K562 (cell line): ENCODE measurements at regions not wholly inside any gene's neighbourhood (a gene's known extent, or its start where the extent isn't known, plus 50 kb on each side); places are given as distances from the start of the nearest gene placed in this dataset.

Experiments
- DMBX1 ChIP-seq: fragments of 250-450 bp; sonication (Bioruptor Pico); IDR thresholded peaks from 2 replicates; pipeline ENCODE4 v1.8.0; 2022; ENCODE audit warnings: inconsistent platforms, mild to moderate bottlenecking, moderate library complexity, borderline replicate concordance
- LCOR ChIP-seq: sonication (generic); formaldehyde crosslinking; IDR thresholded peaks from 2 replicates; pipeline ENCODE4 v1.8.0; 2022; ENCODE audit warnings: mild to moderate bottlenecking, missing genetic modification reagents
- NCOA2 ChIP-seq, 2 experiments: fragments of 450-650 bp; IDR thresholded peaks; 2 replicates each; pipeline ENCODE4 v1.6.1; 2018; ENCODE audit warnings: mild to moderate bottlenecking in 2 of 2, moderate library complexity in 1 of 2; ENCODE audit not compliant: partially characterized antibody in 2 of 2
- RCOR1 ChIP-seq, 2 experiments: IDR thresholded peaks; 2 replicates each; pipeline ENCODE4 v1.6.1; 2012; ENCODE audit warnings: low read depth in 2 of 2, low read length in 2 of 2, borderline replicate concordance in 1 of 2, improper control_type of control experiment in 1 of 2
- SNIP1 ChIP-seq: fragments of 450-650 bp; IDR thresholded peaks from 2 replicates; pipeline ENCODE4 v1.7.1; 2017; ENCODE audit warnings: low read depth, mild to moderate bottlenecking
- SNRNP70 ChIP-seq: fragments of 200-400 bp; formaldehyde crosslinking; optimal IDR thresholded peaks from 2 replicates; pipeline ENCODE3; 2017; ENCODE audit warnings: low read depth, low read length
- XRCC4 ChIP-seq: IDR thresholded peaks from one replicate; pipeline ENCODE4 v1.6.1; 2011; ENCODE audit not compliant: insufficient read depth, insufficient read length; ENCODE audit errors: extremely low read depth
- ZKSCAN1 ChIP-seq: fragments of 150-350 bp; IDR thresholded peaks from 2 replicates; pipeline ENCODE4 v1.6.1; 2016; ENCODE audit warnings: low read depth, low read length
- TF ChIP-seq, protein P1 (sequence below): fragments of 450-650 bp; formaldehyde crosslinking; IDR thresholded peaks from 2 replicates; pipeline ENCODE4 v1.4.0; 2020; ENCODE audit warnings: mild to moderate bottlenecking
- TF ChIP-seq, protein P2 (sequence below): fragments of 250-450 bp; sonication (Bioruptor Pico); IDR thresholded peaks from 2 replicates; pipeline ENCODE4 v1.8.0; 2021; ENCODE audit warnings: borderline replicate concordance, mild to moderate bottlenecking, moderate library complexity; ENCODE audit not compliant: poor library complexity, severe bottlenecking
- TF ChIP-seq, protein P3 (sequence below): fragments of 250-450 bp; sonication (Bioruptor Pico); IDR thresholded peaks from 2 replicates; pipeline ENCODE4 v1.5.0; 2021; ENCODE audit warnings: mild to moderate bottlenecking, moderate library complexity
- TF ChIP-seq, protein P4 (sequence below): sonication (generic); formaldehyde crosslinking; IDR thresholded peaks from 2 replicates; pipeline ENCODE4 v1.5.0; 2020; ENCODE audit warnings: missing genetic modification reagents
- TF ChIP-seq, protein P5 (sequence below): sonication (generic); formaldehyde crosslinking; IDR thresholded peaks from 2 replicates; pipeline ENCODE4 v1.8.0; 2022; ENCODE audit warnings: missing genetic modification reagents, mild to moderate bottlenecking, moderate library complexity, borderline replicate concordance

DNA sequence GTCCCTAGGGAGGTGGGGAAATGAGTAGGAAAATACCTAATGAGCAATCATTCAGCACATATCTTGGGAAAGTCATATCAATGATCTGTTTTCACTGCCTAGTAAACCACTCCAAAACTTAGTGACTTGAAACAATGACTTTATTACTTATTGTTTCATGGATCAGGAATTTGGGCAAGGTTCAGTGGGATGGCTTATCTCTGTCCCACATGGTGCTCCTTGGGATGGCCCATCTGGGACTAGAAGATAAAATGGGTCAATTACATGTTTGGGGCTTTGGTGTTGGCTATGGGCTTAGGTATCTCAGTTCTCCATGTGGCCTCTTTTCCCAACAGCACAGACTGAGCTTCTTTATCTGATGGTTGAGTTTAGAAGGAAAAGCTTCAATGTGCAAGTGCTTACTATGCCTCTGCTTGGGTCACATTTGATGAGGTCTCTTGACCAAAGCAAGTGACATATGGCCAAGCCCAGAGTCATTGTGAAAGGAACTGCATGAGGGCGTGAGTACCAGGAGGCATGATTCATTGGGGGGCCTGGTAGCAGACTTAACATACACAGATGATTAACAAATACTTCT lies 218.1 kb upstream of the TNP1 start (continued):
- peak; percentile 74; the same call in 1 of the 2 replicates for TF ChIP-seq LCOR
- TF ChIP-seq XRCC4 = no peak
- no peak for TF ChIP-seq NCOA2 (IDR thresholded peaks at IDR 0.05; ENCODE audit: partially characterized antibody in 2 of 2)
- TF ChIP-seq DMBX1 = 0 out of 2 replicates have a peak, but pooled peaks have one; percentile 58
- TF ChIP-seq RCOR1 (IDR thresholded peaks at IDR 0.05; ENCODE audit: borderline replicate concordance in 1 of 2, low read depth in 2 of 2, low read length in 2 of 2) = peak in 1 of 2 experiments; percentile 64; a peak in 2 of 4 replicates
- TF ChIP-seq, protein P1, sequence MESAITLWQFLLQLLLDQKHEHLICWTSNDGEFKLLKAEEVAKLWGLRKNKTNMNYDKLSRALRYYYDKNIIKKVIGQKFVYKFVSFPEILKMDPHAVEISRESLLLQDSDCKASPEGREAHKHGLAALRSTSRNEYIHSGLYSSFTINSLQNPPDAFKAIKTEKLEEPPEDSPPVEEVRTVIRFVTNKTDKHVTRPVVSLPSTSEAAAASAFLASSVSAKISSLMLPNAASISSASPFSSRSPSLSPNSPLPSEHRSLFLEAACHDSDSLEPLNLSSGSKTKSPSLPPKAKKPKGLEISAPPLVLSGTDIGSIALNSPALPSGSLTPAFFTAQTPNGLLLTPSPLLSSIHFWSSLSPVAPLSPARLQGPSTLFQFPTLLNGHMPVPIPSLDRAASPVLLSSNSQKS (CRISPR knock-in tag) = no peak
- no peak for TF ChIP-seq ZKSCAN1
- TF ChIP-seq, protein P2, sequence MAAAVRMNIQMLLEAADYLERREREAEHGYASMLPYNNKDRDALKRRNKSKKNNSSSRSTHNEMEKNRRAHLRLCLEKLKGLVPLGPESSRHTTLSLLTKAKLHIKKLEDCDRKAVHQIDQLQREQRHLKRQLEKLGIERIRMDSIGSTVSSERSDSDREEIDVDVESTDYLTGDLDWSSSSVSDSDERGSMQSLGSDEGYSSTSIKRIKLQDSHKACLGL (CRISPR knock-in tag) = no peak
- no peak for TF ChIP-seq SNRNP70
- TF ChIP-seq, protein P3, sequence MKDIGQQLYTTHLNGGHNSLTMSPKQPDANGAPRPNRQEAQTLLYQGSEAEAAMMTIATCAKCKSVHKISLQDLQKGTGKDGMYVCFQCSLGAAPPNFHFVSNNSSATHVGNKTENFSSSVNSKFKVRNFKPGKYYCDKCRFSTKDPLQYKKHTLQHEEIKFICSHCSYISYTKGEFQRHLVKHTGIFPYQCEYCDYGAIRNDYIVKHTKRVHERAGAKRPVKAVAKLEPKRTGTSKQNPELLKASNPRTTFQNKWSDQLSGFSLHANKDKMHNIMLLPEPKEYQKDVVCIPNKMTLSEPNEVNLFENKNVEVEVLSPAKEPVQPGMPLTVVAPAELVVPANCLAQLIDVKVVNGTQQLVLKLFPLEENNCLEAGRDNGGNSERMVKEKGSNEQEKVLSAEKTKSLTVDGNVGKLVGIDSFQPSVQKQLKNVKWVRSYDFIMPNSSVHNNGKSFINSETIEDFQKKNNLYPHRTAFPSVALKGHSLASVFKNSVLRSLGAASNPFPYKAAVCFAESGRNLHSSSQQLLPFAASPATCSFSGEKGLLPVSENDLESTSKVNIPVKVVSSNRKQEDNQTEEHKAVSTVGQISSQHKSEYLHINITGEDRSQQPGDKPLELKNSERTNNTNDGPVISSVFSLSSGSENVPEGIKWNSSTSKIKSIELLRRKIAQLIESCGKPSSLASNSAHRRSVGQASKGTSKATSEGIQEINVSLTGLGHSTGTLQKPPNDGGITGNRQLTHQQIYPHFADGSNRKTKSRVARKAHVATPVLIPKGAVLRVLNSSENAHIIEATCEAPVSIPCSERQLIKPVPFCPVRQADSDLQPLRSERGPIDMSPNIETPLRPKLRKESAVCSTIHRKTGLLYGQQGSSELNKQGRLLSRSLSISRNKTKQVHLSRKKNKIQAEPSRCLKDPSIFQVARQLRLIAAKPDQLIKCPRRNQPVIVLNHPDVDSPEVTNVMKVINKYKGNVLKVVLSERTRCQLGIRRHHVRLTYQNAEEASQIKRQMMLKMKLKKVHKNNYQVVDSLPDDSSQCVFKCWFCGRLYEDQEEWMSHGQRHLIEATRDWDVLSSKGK (CRISPR knock-in tag) = no peak
- TF ChIP-seq, protein P4, sequence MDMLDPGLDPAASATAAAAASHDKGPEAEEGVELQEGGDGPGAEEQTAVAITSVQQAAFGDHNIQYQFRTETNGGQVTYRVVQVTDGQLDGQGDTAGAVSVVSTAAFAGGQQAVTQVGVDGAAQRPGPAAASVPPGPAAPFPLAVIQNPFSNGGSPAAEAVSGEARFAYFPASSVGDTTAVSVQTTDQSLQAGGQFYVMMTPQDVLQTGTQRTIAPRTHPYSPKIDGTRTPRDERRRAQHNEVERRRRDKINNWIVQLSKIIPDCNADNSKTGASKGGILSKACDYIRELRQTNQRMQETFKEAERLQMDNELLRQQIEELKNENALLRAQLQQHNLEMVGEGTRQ (CRISPR knock-in tag) = no peak
- TF ChIP-seq, protein P5, sequence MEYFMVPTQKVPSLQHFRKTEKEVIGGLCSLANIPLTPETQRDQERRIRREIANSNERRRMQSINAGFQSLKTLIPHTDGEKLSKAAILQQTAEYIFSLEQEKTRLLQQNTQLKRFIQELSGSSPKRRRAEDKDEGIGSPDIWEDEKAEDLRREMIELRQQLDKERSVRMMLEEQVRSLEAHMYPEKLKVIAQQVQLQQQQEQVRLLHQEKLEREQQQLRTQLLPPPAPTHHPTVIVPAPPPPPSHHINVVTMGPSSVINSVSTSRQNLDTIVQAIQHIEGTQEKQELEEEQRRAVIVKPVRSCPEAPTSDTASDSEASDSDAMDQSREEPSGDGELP (CRISPR knock-in tag) = no peak
- TF ChIP-seq SNIP1 = no peak
